ENCODE measurements at regions not wholly inside any gene's neighbourhood (a gene's known extent, or its start where the extent isn't known, plus 50 kb on each side); places are given as distances from the start of the nearest gene placed in this dataset.

DNA sequence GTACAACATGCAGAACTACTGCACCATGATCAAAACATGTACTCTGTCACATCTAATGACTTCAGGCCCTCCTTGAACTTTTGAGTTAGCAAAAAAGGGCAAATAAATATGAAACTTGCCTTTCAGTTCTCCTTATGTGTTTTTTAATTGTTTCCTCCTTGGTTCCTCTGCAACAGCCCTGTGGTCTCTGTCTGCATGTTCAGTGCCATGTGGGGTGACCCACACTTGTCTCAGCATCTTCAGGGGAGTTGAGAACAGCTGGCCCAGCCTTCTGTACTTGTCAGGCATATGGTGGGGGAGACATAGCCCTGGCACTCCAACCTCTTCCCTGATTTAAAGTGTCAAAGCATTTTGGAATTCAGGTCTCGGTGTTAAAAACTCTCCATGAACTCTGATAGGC, 188.0 kb upstream of the PGRMC2 start:
- TF ChIP-seq POLR2A (IDR thresholded peaks at IDR 0.05) (no peak), EP300 (IDR thresholded peaks at IDR 0.05) (no peak)

All from upper lobe of left lung (tissue), 4 donors.